Neuronal stem cell (in vitro differentiated cells): ENCODE measurements at regions not wholly inside any gene's neighbourhood (a gene's known extent, or its start where the extent isn't known, plus 50 kb on each side); places are given as distances from the start of the nearest gene placed in this dataset.

Experiments used
- DNase-seq: peaks from one replicate; pipeline ENCODE4 v3.0.0-alpha.2; 2013; ENCODE audit warnings: low spot score
- H2AFZ ChIP-seq: one replicate; pipeline ENCODE4 v1.6.1; 2013; ENCODE audit warnings: mild to moderate bottlenecking, low read length, inconsistent platforms
- H2AK5ac ChIP-seq: 2 replicates; pipeline ENCODE4 v1.6.1; 2013; ENCODE audit warnings: low read depth, mild to moderate bottlenecking, inconsistent platforms, low read length, moderate library complexity, mixed read lengths
- H2BK120ac ChIP-seq: 2 replicates; pipeline ENCODE4 v1.6.1; 2013; ENCODE audit warnings: low read depth, mild to moderate bottlenecking, inconsistent platforms, low read length, moderate library complexity, mixed read lengths
- H2BK12ac ChIP-seq: one replicate; pipeline ENCODE4 v1.6.1; 2013; ENCODE audit warnings: low read length, inconsistent platforms
- H2BK15ac ChIP-seq: 2 replicates; pipeline ENCODE4 v1.6.1; 2013; ENCODE audit warnings: mild to moderate bottlenecking, low read length, inconsistent platforms, mixed read lengths
- H2BK5ac ChIP-seq: one replicate; pipeline ENCODE4 v1.6.1; 2013; ENCODE audit warnings: inconsistent platforms, mild to moderate bottlenecking, low read length, moderate library complexity
- H3K14ac ChIP-seq: one replicate; pipeline ENCODE4 v1.6.1; 2013; ENCODE audit warnings: low read length, inconsistent platforms
- H3K18ac ChIP-seq: 2 replicates; pipeline ENCODE4 v1.6.1; 2013; ENCODE audit warnings: low read length, inconsistent platforms
- H3K23ac ChIP-seq: 2 replicates; pipeline ENCODE4 v1.6.1; 2013; ENCODE audit warnings: low read depth, mild to moderate bottlenecking, mixed read lengths, low read length, inconsistent platforms; ENCODE audit not compliant: poor library complexity
- H3K27ac ChIP-seq: replicated peaks from 3 replicates; pipeline ENCODE4 v1.5.1; 2013; ENCODE audit warnings: low read length, inconsistent platforms
- H3K27me3 ChIP-seq, 3 experiments: 2 replicates each; pipeline ENCODE4 v1.6.1; 2013; ENCODE audit warnings: low read length in 3 of 3, mild to moderate bottlenecking in 2 of 3, inconsistent platforms in 1 of 3, low read depth in 1 of 3, mixed read lengths in 1 of 3, moderate library complexity in 1 of 3; ENCODE audit not compliant: control insufficient read depth in 3 of 3, insufficient read depth in 3 of 3
- H3K36me3 ChIP-seq, 2 donors: replicated peaks in 1 of 2; 2 replicates each; pipeline ENCODE4 v1.6.1; 2013; ENCODE audit warnings: low read length in 2 of 2; ENCODE audit not compliant: control insufficient read depth in 2 of 2, insufficient read depth in 2 of 2
- H3K4ac ChIP-seq: 2 replicates; pipeline ENCODE4 v1.6.1; 2013; ENCODE audit warnings: inconsistent platforms, mild to moderate bottlenecking, low read length, moderate library complexity
- H3K4me1 ChIP-seq, 2 donors: 1 replicate in 1 of 2; 2 replicates in 1 of 2; pipeline ENCODE4 v1.6.1; 2013; ENCODE audit warnings: low read length in 2 of 2, low read depth in 1 of 2; ENCODE audit not compliant: control insufficient read depth in 2 of 2, insufficient read depth in 1 of 2
- H3K4me2 ChIP-seq: one replicate; pipeline ENCODE4 v1.6.1; 2013; ENCODE audit warnings: mild to moderate bottlenecking, low read length, inconsistent platforms; ENCODE audit not compliant: insufficient read depth, poor library complexity, severe bottlenecking
- H3K4me3 ChIP-seq, 2 donors: 2 replicates each; pipeline ENCODE4 v1.5.1; 2013; ENCODE audit warnings: low read length in 2 of 2, mild to moderate bottlenecking in 2 of 2, inconsistent platforms in 1 of 2, moderate library complexity in 1 of 2
- H3K79me1 ChIP-seq: one replicate; pipeline ENCODE4 v1.6.1; 2013; ENCODE audit warnings: low read depth, mild to moderate bottlenecking, inconsistent platforms, low read length, moderate library complexity
- H3K9ac ChIP-seq: one replicate; pipeline ENCODE4 v1.6.1; 2013; ENCODE audit warnings: mild to moderate bottlenecking, low read depth, low read length, inconsistent platforms; ENCODE audit not compliant: poor library complexity
- H3K9me3 ChIP-seq, 2 donors: replicated peaks in 1 of 2; 2 replicates each; pipeline versions ENCODE3 to v1.6.1; 2013; ENCODE audit warnings: low read length in 2 of 2, mild to moderate bottlenecking in 2 of 2, inconsistent platforms in 1 of 2, low read depth in 1 of 2, mixed read lengths in 1 of 2, moderate library complexity in 1 of 2; ENCODE audit not compliant: control insufficient read depth in 2 of 2, insufficient read depth in 1 of 2
- H4K8ac ChIP-seq: one replicate; pipeline ENCODE4 v1.6.1; 2013; ENCODE audit warnings: low read depth, mild to moderate bottlenecking, inconsistent platforms, low read length, moderate library complexity
- H4K91ac ChIP-seq: one replicate; pipeline ENCODE4 v1.6.1; 2013; ENCODE audit warnings: low read length, low read depth, mild to moderate bottlenecking, inconsistent platforms; ENCODE audit not compliant: poor library complexity
- WGBS, 2 donors: extraction: QIAGEN DNeasy Blood & Tissue Kit; methylation state at CpG; one replicate each; pipeline ENCODE4 v1.1.7; 2013; ENCODE audit warnings: missing lambda C conversion rate in 2 of 2, mixed read lengths in 1 of 2; ENCODE audit not compliant: insufficient read length in 2 of 2, insufficient replicate concordance in 1 of 2; ENCODE audit errors: extremely low coverage in 2 of 2; 5-methylcytosine and 5-hydroxymethylcytosine counted together

- Histone ChIP-seq H3K9ac (no peak overlapping the region), H3K27me3 (no peaks in the 10 kb centered on the region), H3K14ac (no peak overlapping the region), H3K9me3 (peaks cover 0 to 2% of the 10 kb centered on the region in 2 donors), H3K23ac (no peak overlapping the region), H2AFZ (no peak overlapping the region), H3K27ac (no peak overlapping the region), H4K91ac (no peak overlapping the region), H3K4me2 (no peak overlapping the region), H3K4me1 (no peaks in the 10 kb centered on the region), H3K79me1 (no peaks in the 10 kb centered on the region), H2BK120ac (no peak overlapping the region), H2AK5ac (no peak overlapping the region), H3K4me3 (no peak overlapping the region), H2BK12ac (no peak overlapping the region), H3K36me3 (no peaks in the 10 kb centered on the region), H3K4ac (no peak overlapping the region), H4K8ac (no peak overlapping the region), H2BK5ac (no peak overlapping the region), H2BK15ac (no peak overlapping the region), H3K18ac (no peak overlapping the region)
- WGBS, 2 donors = no CpG with 5 or more reads among the region's 3 CpGs
- DNase-seq = no peak
Observed at GRCh38 chr1:164473544-164473943, 85.4 kb upstream of the PBX1 start.

GRCh38 chr1:164475834-164476233 lies 83.2 kb upstream of the PBX1 start:
- H2BK5ac ChIP-seq = no peak overlapping the region
- no peak overlapping the region for H3K18ac ChIP-seq
- no peak overlapping the region for H2BK12ac ChIP-seq
- H3K36me3 ChIP-seq = no peaks in the 10 kb centered on the region
- no peaks in the 10 kb centered on the region for H3K27me3 ChIP-seq
- DNase-seq = no peak
- no peak overlapping the region for H2AK5ac ChIP-seq
- H2BK120ac ChIP-seq = no peak overlapping the region
- H4K8ac ChIP-seq = no peak overlapping the region
- H3K9me3 ChIP-seq = peaks cover 0 to 2% of the 10 kb centered on the region in 2 donors
- H3K4me3 ChIP-seq = no peak overlapping the region
- H3K9ac ChIP-seq = no peak overlapping the region
- H3K14ac ChIP-seq = no peak overlapping the region
- H4K91ac ChIP-seq = no peak overlapping the region
- H3K27ac ChIP-seq = no peak overlapping the region
- H3K4me2 ChIP-seq = no peak overlapping the region
- no peak overlapping the region for H3K23ac ChIP-seq
- no CpG with 5 or more reads among the region's 7 CpGs for WGBS, 2 donors
- H2BK15ac ChIP-seq = no peak overlapping the region
- no peak overlapping the region for H2AFZ ChIP-seq
- H3K4me1 ChIP-seq = no peaks in the 10 kb centered on the region
- H3K4ac ChIP-seq = no peak overlapping the region
- no peaks in the 10 kb centered on the region for H3K79me1 ChIP-seq

- no peak overlapping the region for H2AK5ac ChIP-seq
- no peak overlapping the region for H3K4me2 ChIP-seq
- H4K91ac ChIP-seq = no peak overlapping the region
- H3K27ac ChIP-seq = no peak overlapping the region
- no peak overlapping the region for H3K18ac ChIP-seq
- no peak overlapping the region for H2BK5ac ChIP-seq
- no peak overlapping the region for H3K23ac ChIP-seq
- no peaks in the 10 kb centered on the region for H3K4me1 ChIP-seq
- no peak overlapping the region for H3K9ac ChIP-seq
- H2BK12ac ChIP-seq = no peak overlapping the region
- DNase-seq = no peak
- no CpG with 5 or more reads among the region's 4 CpGs for WGBS, 2 donors
- no peak overlapping the region for H3K4ac ChIP-seq
- H4K8ac ChIP-seq = no peak overlapping the region
- no peaks in the 10 kb centered on the region for H3K36me3 ChIP-seq
- H2BK15ac ChIP-seq = no peak overlapping the region
- H2BK120ac ChIP-seq = no peak overlapping the region
- no peak overlapping the region for H2AFZ ChIP-seq
- no peaks in the 10 kb centered on the region for H3K27me3 ChIP-seq
- H3K9me3 ChIP-seq = peaks cover 0 to 2% of the 10 kb centered on the region in 2 donors
- H3K79me1 ChIP-seq = no peaks in the 10 kb centered on the region
- H3K4me3 ChIP-seq = no peak overlapping the region
- H3K14ac ChIP-seq = no peak overlapping the region
Observed at GRCh38 chr1:164477343-164477742, 81.6 kb upstream of the PBX1 start.

- no peak overlapping the region for H3K18ac ChIP-seq
- no peaks in the 10 kb centered on the region for H3K79me1 ChIP-seq
- no CpG with 5 or more reads among the region's 1 CpG for WGBS, 2 donors
Observed at GRCh38 chr1:164479242-164479641, 79.7 kb upstream of the PBX1 start.

More at GRCh38 chr1:164479242-164479641, 79.7 kb upstream of the PBX1 start:
- H3K23ac ChIP-seq = no peak overlapping the region
- H4K8ac ChIP-seq = no peak overlapping the region
- no peak overlapping the region for H2AFZ ChIP-seq
- H3K4me1 ChIP-seq = no peaks in the 10 kb centered on the region
- no peak for DNase-seq
- H3K9me3 ChIP-seq = peaks cover 0 to 2% of the 10 kb centered on the region in 2 donors
- no peaks in the 10 kb centered on the region for H3K27me3 ChIP-seq
- no peak overlapping the region for H3K27ac ChIP-seq
- no peaks in the 10 kb centered on the region for H3K36me3 ChIP-seq
- H2AK5ac ChIP-seq = no peak overlapping the region
- H3K4me2 ChIP-seq = no peak overlapping the region
- no peak overlapping the region for H3K4ac ChIP-seq
- H3K9ac ChIP-seq = no peak overlapping the region
- no peak overlapping the region for H2BK15ac ChIP-seq
- H2BK12ac ChIP-seq = no peak overlapping the region
- H3K4me3 ChIP-seq = no peak overlapping the region
- H2BK5ac ChIP-seq = no peak overlapping the region
- H3K14ac ChIP-seq = no peak overlapping the region
- no peak overlapping the region for H2BK120ac ChIP-seq
- H4K91ac ChIP-seq = no peak overlapping the region
